K562 (cell line): ENCODE measurements at regions not wholly inside any gene's neighbourhood (a gene's known extent, or its start where the extent isn't known, plus 50 kb on each side); places are given as distances from the start of the nearest gene placed in this dataset.

ENCODE experiments used
- BACH1 ChIP-seq: fragments of 200-800 bp; sonication (Bioruptor generic); IDR thresholded peaks from 2 replicates; pipeline ENCODE4 v1.6.1; 2016; ENCODE audit warnings: missing genetic modification characterization, missing compliant biosample characterization
- GTF2A2 ChIP-seq: IDR thresholded peaks from 2 replicates; pipeline ENCODE4 v1.6.1; 2016; ENCODE audit warnings: mild to moderate bottlenecking, missing genetic modification characterization, missing compliant biosample characterization
- MTF1 ChIP-seq: fragments of 250-450 bp; sonication (Bioruptor Pico); IDR thresholded peaks from 2 replicates; pipeline ENCODE4 v1.9.0; 2021; ENCODE audit warnings: moderate library complexity, mild to moderate bottlenecking, inconsistent platforms, borderline replicate concordance
- MYC ChIP-seq, 2 experiments: fragments of 250-450 bp in 1 of 2; sonication (Bioruptor Pico) in 1 of 2; IDR thresholded peaks; 2 replicates each; pipeline versions ENCODE4 v1.5.1 to v1.6.1; 2012 to 2021; ENCODE audit warnings: low read depth in 2 of 2, borderline replicate concordance in 1 of 2, improper control_type of control experiment in 1 of 2, low read length in 1 of 2, mild to moderate bottlenecking in 1 of 2, moderate library complexity in 1 of 2
- PHB2 ChIP-seq: fragments of 450-650 bp; IDR thresholded peaks from 2 replicates; pipeline ENCODE4 v1.6.1; 2017; ENCODE audit warnings: low read depth
- ZC3H4 ChIP-seq: sonication (generic); formaldehyde crosslinking; IDR thresholded peaks from 2 replicates; pipeline ENCODE4 v1.9.0; 2021; ENCODE audit warnings: missing genetic modification reagents, borderline replicate concordance
- TF ChIP-seq, protein P1 (sequence below): sonication (generic); formaldehyde crosslinking; IDR thresholded peaks from 2 replicates; pipeline ENCODE4 v1.9.0; 2022; ENCODE audit warnings: mild to moderate bottlenecking, missing genetic modification reagents
- TF ChIP-seq, protein P2 (sequence below), 3 experiments: IDR thresholded peaks in 2 of 3; conservative IDR thresholded peaks in 1 of 3; 2 replicates each; pipeline ENCODE4 v1.5.1; 2011 to 2012; ENCODE audit warnings: low read length in 3 of 3, mild to moderate bottlenecking in 3 of 3, control low read depth in 2 of 3, improper control_type of control experiment in 1 of 3, inconsistent platforms in 1 of 3, low read depth in 1 of 3, mixed read lengths in 1 of 3, moderate library complexity in 1 of 3; ENCODE audit not compliant: insufficient read depth in 2 of 3

DNA sequence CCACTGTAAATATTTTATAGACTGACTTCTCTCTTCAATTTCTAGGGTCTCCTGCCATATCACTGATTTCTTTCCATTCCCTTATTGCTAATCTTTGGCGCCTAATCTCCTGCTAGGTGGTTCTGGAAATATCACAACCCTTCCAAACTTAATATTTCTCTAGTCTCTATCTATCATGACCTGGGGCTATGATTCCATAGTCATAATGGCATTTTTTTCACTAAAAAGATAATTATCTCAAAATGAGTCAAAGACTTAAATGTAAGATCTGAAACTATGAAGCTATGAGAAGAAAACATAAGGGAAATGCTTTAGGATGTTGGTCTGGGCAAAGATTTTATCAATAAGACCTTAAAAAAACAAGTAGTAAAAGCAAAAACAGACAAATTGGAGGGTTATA is 74.2 kb downstream of the LEPR start:
- TF ChIP-seq PHB2: no peak
- TF ChIP-seq BACH1 (tag): no peak
- TF ChIP-seq, protein P1, sequence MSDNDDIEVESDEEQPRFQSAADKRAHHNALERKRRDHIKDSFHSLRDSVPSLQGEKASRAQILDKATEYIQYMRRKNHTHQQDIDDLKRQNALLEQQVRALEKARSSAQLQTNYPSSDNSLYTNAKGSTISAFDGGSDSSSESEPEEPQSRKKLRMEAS (CRISPR knock-in tag): no peak
- no peak for TF ChIP-seq ZC3H4 (CRISPR knock-in tag)
- TF ChIP-seq MTF1 (CRISPR knock-in tag): no peak
- no peak for TF ChIP-seq MYC (IDR thresholded peaks at IDR 0.05; ENCODE audit: low read depth, low read length)
- no peak for TF ChIP-seq MYC (CRISPR knock-in tag; IDR thresholded peaks at IDR 0.05; ENCODE audit: borderline replicate concordance, low read depth)
- TF ChIP-seq, protein P2, sequence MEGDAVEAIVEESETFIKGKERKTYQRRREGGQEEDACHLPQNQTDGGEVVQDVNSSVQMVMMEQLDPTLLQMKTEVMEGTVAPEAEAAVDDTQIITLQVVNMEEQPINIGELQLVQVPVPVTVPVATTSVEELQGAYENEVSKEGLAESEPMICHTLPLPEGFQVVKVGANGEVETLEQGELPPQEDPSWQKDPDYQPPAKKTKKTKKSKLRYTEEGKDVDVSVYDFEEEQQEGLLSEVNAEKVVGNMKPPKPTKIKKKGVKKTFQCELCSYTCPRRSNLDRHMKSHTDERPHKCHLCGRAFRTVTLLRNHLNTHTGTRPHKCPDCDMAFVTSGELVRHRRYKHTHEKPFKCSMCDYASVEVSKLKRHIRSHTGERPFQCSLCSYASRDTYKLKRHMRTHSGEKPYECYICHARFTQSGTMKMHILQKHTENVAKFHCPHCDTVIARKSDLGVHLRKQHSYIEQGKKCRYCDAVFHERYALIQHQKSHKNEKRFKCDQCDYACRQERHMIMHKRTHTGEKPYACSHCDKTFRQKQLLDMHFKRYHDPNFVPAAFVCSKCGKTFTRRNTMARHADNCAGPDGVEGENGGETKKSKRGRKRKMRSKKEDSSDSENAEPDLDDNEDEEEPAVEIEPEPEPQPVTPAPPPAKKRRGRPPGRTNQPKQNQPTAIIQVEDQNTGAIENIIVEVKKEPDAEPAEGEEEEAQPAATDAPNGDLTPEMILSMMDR (IDR thresholded peaks at IDR 0.05 in 2 of 3, conservative IDR thresholded peaks at IDR 0.05 in 1 of 3; ENCODE audit: insufficient read depth in 2 of 3, low read depth in 1 of 3, low read length in 3 of 3): no peak
- TF ChIP-seq GTF2A2: no peak
